H9 (cell line): ENCODE measurements at regions not wholly inside any gene's neighbourhood (a gene's known extent, or its start where the extent isn't known, plus 50 kb on each side); places are given as distances from the start of the nearest gene placed in this dataset.

Experiments used
- DNase-seq: peaks from one replicate; pipeline ENCODE4 v3.0.0-alpha.2; 2017
- H2AFZ ChIP-seq: one replicate; pipeline ENCODE4 v1.6.1; 2013; ENCODE audit warnings: mild to moderate bottlenecking, low read length, control low read depth, moderate library complexity
- H2AK5ac ChIP-seq: 2 replicates; pipeline ENCODE4 v1.6.1; 2013; ENCODE audit warnings: low read length, control low read depth, mixed read lengths; ENCODE audit not compliant: insufficient read length
- H2BK120ac ChIP-seq: one replicate; pipeline ENCODE4 v1.6.1; 2013; ENCODE audit warnings: low read depth, mild to moderate bottlenecking, low read length, control low read depth, inconsistent platforms; ENCODE audit not compliant: poor library complexity, severe bottlenecking
- H2BK12ac ChIP-seq: 2 replicates; pipeline ENCODE4 v1.6.1; 2013; ENCODE audit warnings: low read length, control low read depth, mixed read lengths, low read depth; ENCODE audit not compliant: insufficient read length
- H2BK15ac ChIP-seq: 2 replicates; pipeline ENCODE4 v1.6.1; 2013; ENCODE audit warnings: low read depth, low read length, control low read depth
- H2BK20ac ChIP-seq: one replicate; pipeline ENCODE4 v1.6.1; 2013; ENCODE audit warnings: low read depth, mild to moderate bottlenecking, low read length, control low read depth, inconsistent platforms; ENCODE audit not compliant: poor library complexity, severe bottlenecking
- H2BK5ac ChIP-seq: 2 replicates; pipeline ENCODE4 v1.6.1; 2013; ENCODE audit warnings: low read length, control low read depth, mixed read lengths; ENCODE audit not compliant: insufficient read length
- H3K14ac ChIP-seq: 2 replicates; pipeline ENCODE4 v1.6.1; 2013; ENCODE audit warnings: low read length, control low read depth; ENCODE audit not compliant: insufficient read depth
- H3K18ac ChIP-seq: 2 replicates; pipeline ENCODE4 v1.6.1; 2013; ENCODE audit warnings: low read depth, mild to moderate bottlenecking, mixed read lengths, low read length, control low read depth; ENCODE audit not compliant: insufficient read length
- H3K23ac ChIP-seq: 2 replicates; pipeline ENCODE4 v1.6.1; 2013; ENCODE audit warnings: low read length, control low read depth, mixed read lengths, low read depth; ENCODE audit not compliant: insufficient read length
- H3K23me2 ChIP-seq: 2 replicates; pipeline ENCODE4 v1.6.1; 2013; ENCODE audit warnings: low read depth, mild to moderate bottlenecking, mixed read lengths, low read length, control low read depth; ENCODE audit not compliant: insufficient read length, poor library complexity, severe bottlenecking
- H3K27ac ChIP-seq: 2 replicates; pipeline ENCODE4 v1.5.1; 2013; ENCODE audit warnings: low read length, control low read depth, mixed read lengths, low read depth; ENCODE audit not compliant: insufficient read length
- H3K27me3 ChIP-seq: 2 replicates; pipeline ENCODE4 v1.6.1; 2013; ENCODE audit warnings: low read length, control low read depth, inconsistent platforms; ENCODE audit not compliant: insufficient read depth
- H3K4ac ChIP-seq: 2 replicates; pipeline ENCODE4 v1.6.1; 2013; ENCODE audit warnings: low read depth, mild to moderate bottlenecking, control low read depth, inconsistent platforms, low read length, moderate library complexity
- H3K4me1 ChIP-seq: 2 replicates; pipeline ENCODE4 v1.6.1; 2013; ENCODE audit warnings: low read length, control low read depth, inconsistent platforms; ENCODE audit not compliant: insufficient read depth
- H3K4me2 ChIP-seq: 2 replicates; pipeline ENCODE4 v1.6.1; 2013; ENCODE audit warnings: low read length, control low read depth, mixed read lengths; ENCODE audit not compliant: insufficient read length, insufficient read depth
- H3K56ac ChIP-seq: 2 replicates; pipeline ENCODE4 v1.6.1; 2013; ENCODE audit warnings: low read depth, mild to moderate bottlenecking, mixed read lengths, low read length, control low read depth; ENCODE audit not compliant: insufficient read length
- H3K79me1 ChIP-seq: 2 replicates; pipeline ENCODE4 v1.6.1; 2013; ENCODE audit warnings: low read depth, mild to moderate bottlenecking, moderate library complexity, low read length, control low read depth, inconsistent platforms; ENCODE audit not compliant: insufficient read depth, poor library complexity, severe bottlenecking
- H3K79me2 ChIP-seq: 2 replicates; pipeline ENCODE4 v1.6.1; 2013; ENCODE audit warnings: low read length, control low read depth, inconsistent platforms; ENCODE audit not compliant: insufficient read depth
- H3K9ac ChIP-seq: 2 replicates; pipeline ENCODE4 v1.6.1; 2013; ENCODE audit warnings: low read length, control low read depth, mixed read lengths; ENCODE audit not compliant: insufficient read length; ENCODE audit errors: extremely low read depth
- H3K9me3 ChIP-seq: one replicate; pipeline ENCODE4 v1.6.1; 2013; ENCODE audit warnings: low read depth, low read length, inconsistent platforms; ENCODE audit not compliant: control insufficient read depth
- H3T11ph ChIP-seq: one replicate; pipeline ENCODE4 v1.6.1; 2013; ENCODE audit warnings: mild to moderate bottlenecking, low read length, control low read depth, inconsistent platforms
- H4K20me1 ChIP-seq: one replicate; pipeline ENCODE4 v1.6.1; 2013; ENCODE audit not compliant: control insufficient read depth, insufficient read length, insufficient read depth
- H4K5ac ChIP-seq: 2 replicates; pipeline ENCODE4 v1.6.1; 2013; ENCODE audit warnings: low read depth, mild to moderate bottlenecking, mixed read lengths, low read length, control low read depth; ENCODE audit not compliant: insufficient read length
- H4K8ac ChIP-seq: replicated peaks from 2 replicates; pipeline ENCODE4 v1.6.1; 2013; ENCODE audit warnings: low read length, control low read depth, mixed read lengths, low read depth; ENCODE audit not compliant: insufficient read length
- H4K91ac ChIP-seq: 2 replicates; pipeline ENCODE4 v1.6.1; 2013; ENCODE audit warnings: low read depth, mild to moderate bottlenecking, moderate library complexity, mixed read lengths, low read length, control low read depth; ENCODE audit not compliant: insufficient read length
- H3K27ac Mint-ChIP-seq, 3 experiments: 2 replicates in 2 of 3; 3 replicates in 1 of 3; pipeline ENCODE4 v1.8.0; 2020 to 2021; ENCODE audit warnings: mixed read lengths in 3 of 3, mild to moderate bottlenecking in 1 of 3, moderate library complexity in 1 of 3
- H3K27me3 Mint-ChIP-seq: 2 replicates; pipeline ENCODE4 v1.8.0; 2021; ENCODE audit warnings: low read depth, mild to moderate bottlenecking, moderate library complexity, mixed read lengths
- H3K36me3 Mint-ChIP-seq, 3 experiments: 2 replicates in 2 of 3; 3 replicates in 1 of 3; pipeline ENCODE4 v1.8.0; 2020 to 2021; ENCODE audit warnings: low read depth in 3 of 3, mixed read lengths in 3 of 3; ENCODE audit not compliant: insufficient read depth in 1 of 3
- H3K4me1 Mint-ChIP-seq, 2 experiments: 2 replicates each; pipeline ENCODE4 v1.8.0; 2020; ENCODE audit warnings: mixed read lengths in 2 of 2
- H3K4me3 Mint-ChIP-seq, 2 experiments: 2 replicates in 1 of 2; 3 replicates in 1 of 2; pipeline ENCODE4 v1.8.0; 2020 to 2021; ENCODE audit warnings: mild to moderate bottlenecking in 2 of 2, mixed read lengths in 2 of 2, moderate library complexity in 1 of 2
- H3K9me3 Mint-ChIP-seq, 2 experiments: 2 replicates in 1 of 2; 3 replicates in 1 of 2; pipeline ENCODE4 v1.8.0; 2020; ENCODE audit warnings: mild to moderate bottlenecking in 2 of 2, mixed read lengths in 2 of 2, moderate library complexity in 1 of 2
- WGBS: extraction: QIAGEN DNeasy Blood & Tissue Kit; methylation state at CpG from one replicate; pipeline ENCODE4 v1.1.7; 2013; ENCODE audit warnings: missing lambda C conversion rate, low lambda C conversion rate, mixed read lengths; ENCODE audit not compliant: insufficient read length; ENCODE audit errors: extremely low coverage; 5-methylcytosine and 5-hydroxymethylcytosine counted together
- TF ChIP-seq, protein P1 (sequence below): fragments of 200-600 bp; sonication (generic); conservative IDR thresholded peaks from 3 replicates; pipeline ENCODE4 v1.8.0; 2021; ENCODE audit warnings: antibody characterized with exemption, mild to moderate bottlenecking

DNA sequence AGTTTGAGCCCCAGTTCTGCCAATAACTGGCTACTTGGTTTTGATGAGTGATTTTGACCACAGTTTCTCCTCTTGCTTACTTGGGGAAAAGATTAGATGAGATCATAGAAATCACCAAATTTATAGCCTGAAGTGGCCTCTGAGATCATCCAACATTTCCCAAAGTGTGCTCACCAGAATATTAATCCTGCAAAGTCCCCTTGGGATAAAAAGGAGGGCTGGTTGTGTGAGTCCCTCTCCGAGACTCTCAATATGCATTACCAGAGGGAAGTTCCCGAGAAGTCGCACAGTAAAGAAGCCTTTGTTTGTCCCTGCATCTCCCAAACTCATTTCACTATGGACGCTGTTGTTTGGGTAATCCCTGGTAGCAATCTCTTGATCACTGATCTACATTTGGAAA is 88.4 kb upstream of the ADRA1B start:
- Histone ChIP-seq H3K56ac (no peak overlapping the region), H2BK5ac (no peak overlapping the region), H3K18ac (no peak overlapping the region), H3K79me1 (no peaks in the 10 kb centered on the region), H4K20me1 (no peaks in the 10 kb centered on the region), H3K23me2 (no peaks in the 10 kb centered on the region), H3K27ac (no peak overlapping the region), H4K5ac (no peak overlapping the region), H2AFZ (no peak overlapping the region), H2BK15ac (no peak overlapping the region), H3K9ac (no peak overlapping the region), H4K8ac (no peak overlapping the region), H3K23ac (no peak overlapping the region), H2BK20ac (no peak overlapping the region), H4K91ac (no peak overlapping the region), H2BK12ac (no peak overlapping the region), H3K14ac (no peak overlapping the region), H3K9me3 (no peaks in the 10 kb centered on the region), H2AK5ac (no peak overlapping the region), H3K79me2 (no peaks in the 10 kb centered on the region), H3K4ac (no peak overlapping the region), H2BK120ac (no peak overlapping the region), H3K27me3 (no peaks in the 10 kb centered on the region), H3T11ph (no peak overlapping the region), H3K4me1 (no peaks in the 10 kb centered on the region), H3K4me2 (no peak overlapping the region)
- WGBS: no CpG with 5 or more reads among the region's 4 CpGs
- Mint-ChIP-seq H3K9me3 (no peaks in the 10 kb centered on the region), H3K27me3 (peaks cover 4% of the 10 kb centered on the region; the same call in 1 of the 2 replicates), H3K36me3 (no peaks in the 10 kb centered on the region), H3K4me1 (peaks cover 0 to 4% of the 10 kb centered on the region in 2 experiments; a peak in 1 of 4 replicates), H3K4me3 (no peak overlapping the region), H3K27ac (no peak overlapping the region)
- no peak for DNase-seq
- TF ChIP-seq, protein P1, sequence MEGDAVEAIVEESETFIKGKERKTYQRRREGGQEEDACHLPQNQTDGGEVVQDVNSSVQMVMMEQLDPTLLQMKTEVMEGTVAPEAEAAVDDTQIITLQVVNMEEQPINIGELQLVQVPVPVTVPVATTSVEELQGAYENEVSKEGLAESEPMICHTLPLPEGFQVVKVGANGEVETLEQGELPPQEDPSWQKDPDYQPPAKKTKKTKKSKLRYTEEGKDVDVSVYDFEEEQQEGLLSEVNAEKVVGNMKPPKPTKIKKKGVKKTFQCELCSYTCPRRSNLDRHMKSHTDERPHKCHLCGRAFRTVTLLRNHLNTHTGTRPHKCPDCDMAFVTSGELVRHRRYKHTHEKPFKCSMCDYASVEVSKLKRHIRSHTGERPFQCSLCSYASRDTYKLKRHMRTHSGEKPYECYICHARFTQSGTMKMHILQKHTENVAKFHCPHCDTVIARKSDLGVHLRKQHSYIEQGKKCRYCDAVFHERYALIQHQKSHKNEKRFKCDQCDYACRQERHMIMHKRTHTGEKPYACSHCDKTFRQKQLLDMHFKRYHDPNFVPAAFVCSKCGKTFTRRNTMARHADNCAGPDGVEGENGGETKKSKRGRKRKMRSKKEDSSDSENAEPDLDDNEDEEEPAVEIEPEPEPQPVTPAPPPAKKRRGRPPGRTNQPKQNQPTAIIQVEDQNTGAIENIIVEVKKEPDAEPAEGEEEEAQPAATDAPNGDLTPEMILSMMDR: no peak
